Astrocyte of the hippocampus (primary cell): ENCODE measurements at regions not wholly inside any gene's neighbourhood (a gene's known extent, or its start where the extent isn't known, plus 50 kb on each side); places are given as distances from the start of the nearest gene placed in this dataset.
"Not testable (repeated sequence)": the region's sequence is repeated elsewhere in the genome, so short reads cannot be mapped to it uniquely, and the experiment has no call there.

Experiments
- DNase-seq: peaks from one replicate; pipeline ENCODE4 v3.0.0; 2011; ENCODE audit warnings: low read depth, low spot score

- DNase-seq: no peak
Observed at GRCh38 chr12:131473741-131474709, 236.9 kb upstream of the SFSWAP start.

GRCh38 chr12:131475012-131475411, 235.9 kb upstream of the SFSWAP start:
- DNase-seq: not testable (repeated sequence)

- no peak for DNase-seq
Observed at GRCh38 chr12:131477613-131478012, 233.3 kb upstream of the SFSWAP start.

- DNase-seq: no peak
Observed at GRCh38 chr12:131478468-131478867, 232.4 kb upstream of the SFSWAP start.

- DNase-seq: no peak
Observed at GRCh38 chr12:131482199-131482598, 228.7 kb upstream of the SFSWAP start.

GRCh38 chr12:131482686-131483085, 228.2 kb upstream of the SFSWAP start:
- no peak for DNase-seq

- DNase-seq: no peak
Observed at GRCh38 chr12:131486451-131487230, 224.2 kb upstream of the SFSWAP start.

GRCh38 chr12:131487388-131488124, 223.3 kb upstream of the SFSWAP start:
- DNase-seq: peak; percentile 62

- DNase-seq: no peak
Observed at GRCh38 chr12:131489718-131490117, 221.2 kb upstream of the SFSWAP start.

- no peak for DNase-seq
Observed at GRCh38 chr12:131491155-131491554, 219.7 kb upstream of the SFSWAP start.

GRCh38 chr12:131491916-131492490, 218.9 kb upstream of the SFSWAP start:
- no peak for DNase-seq

- no peak for DNase-seq
Observed at GRCh38 chr12:131493068-131493826, 217.6 kb upstream of the SFSWAP start.

GRCh38 chr12:131494216-131494615, 216.7 kb upstream of the SFSWAP start:
- no peak for DNase-seq

GRCh38 chr12:131494741-131495524, 216.0 kb upstream of the SFSWAP start:
- DNase-seq: no peak

- DNase-seq: no peak
Observed at GRCh38 chr12:131497966-131498365, 212.9 kb upstream of the SFSWAP start.

- no peak for DNase-seq
Observed at GRCh38 chr12:131499160-131499863, 211.6 kb upstream of the SFSWAP start.

GRCh38 chr12:131499864-131500190, 211.1 kb upstream of the SFSWAP start:
- no peak for DNase-seq

GRCh38 chr12:131500564-131500963, 210.3 kb upstream of the SFSWAP start:
- no peak for DNase-seq

- DNase-seq: no peak
Observed at GRCh38 chr12:131505561-131505960, 205.3 kb upstream of the SFSWAP start.
